ENCODE measurements at regions not wholly inside any gene's neighbourhood (a gene's known extent, or its start where the extent isn't known, plus 50 kb on each side); places are given as distances from the start of the nearest gene placed in this dataset.

- Histone ChIP-seq H3K4me3 (ENCODE audit: low read length) (no peak overlapping the region), H3K4me2 (ENCODE audit: low read length) (no peak overlapping the region), H3K36me3 (ENCODE audit: control insufficient read depth, low read length) (no peaks in the 10 kb centered on the region), H3K79me2 (ENCODE audit: control insufficient read depth, low read length) (no peaks in the 10 kb centered on the region), H3K4me1 (ENCODE audit: control insufficient read depth, low read length) (no peaks in the 10 kb centered on the region), H3F3A (ENCODE audit: control insufficient read depth, insufficient read depth) (no peaks in the 10 kb centered on the region), H3K27ac (ENCODE audit: low read depth, low read length) (no peak overlapping the region), H3K9me3 (ENCODE audit: control insufficient read depth, insufficient read depth, low read length) (no peaks in the 10 kb centered on the region), H4K20me1 (ENCODE audit: control insufficient read depth, insufficient read depth, low read depth, low read length) (no peaks in the 10 kb centered on the region), H3K27me3 (ENCODE audit: control insufficient read depth, low read length) (peaks cover 9% of the 10 kb centered on the region), H3K9me2 (replicated peaks; ENCODE audit: control insufficient read depth, low read length) (no peaks in the 10 kb centered on the region)
- TF ChIP-seq CTCF (IDR thresholded peaks at IDR 0.05; ENCODE audit: low read depth, low read length, poor library complexity, severe bottlenecking) (no peak), EZH2phosphoT487 (IDR thresholded peaks at IDR 0.05; ENCODE audit: borderline replicate concordance, low read length) (no peak)
Measured at GRCh38 chr15:88976656-88977055, 63.5 kb upstream of the MFGE8 start.

GRCh38 chr15:88979674-88980073 is 66.5 kb upstream of the MFGE8 start:
- H3K9me2 ChIP-seq (replicated peaks; ENCODE audit: control insufficient read depth, low read length), result no peaks in the 10 kb centered on the region
- no peaks in the 10 kb centered on the region for H3F3A ChIP-seq (ENCODE audit: control insufficient read depth, insufficient read depth)
- H3K4me1 ChIP-seq (ENCODE audit: control insufficient read depth, low read length), result peaks cover 7% of the 10 kb centered on the region
- no peaks in the 10 kb centered on the region for H4K20me1 ChIP-seq (ENCODE audit: control insufficient read depth, insufficient read depth, low read depth, low read length)
- no peak overlapping the region for H3K4me2 ChIP-seq (ENCODE audit: low read length)
- peaks cover 9% of the 10 kb centered on the region for H3K27me3 ChIP-seq (ENCODE audit: control insufficient read depth, low read length)
- H3K79me2 ChIP-seq (ENCODE audit: control insufficient read depth, low read length), result no peaks in the 10 kb centered on the region
- no peaks in the 10 kb centered on the region for H3K36me3 ChIP-seq (ENCODE audit: control insufficient read depth, low read length)
- H3K9me3 ChIP-seq (ENCODE audit: control insufficient read depth, insufficient read depth, low read length), result no peaks in the 10 kb centered on the region
- no peak for TF ChIP-seq EZH2phosphoT487 (IDR thresholded peaks at IDR 0.05; ENCODE audit: borderline replicate concordance, low read length)
- no peak for TF ChIP-seq CTCF (IDR thresholded peaks at IDR 0.05; ENCODE audit: low read depth, low read length, poor library complexity, severe bottlenecking)
- no peak overlapping the region for H3K4me3 ChIP-seq (ENCODE audit: low read length)
- no peak overlapping the region for H3K27ac ChIP-seq (ENCODE audit: low read depth, low read length)

GRCh38 chr15:88980498-88980897 is 67.3 kb upstream of the MFGE8 start:
- Histone ChIP-seq H4K20me1 (ENCODE audit: control insufficient read depth, insufficient read depth, low read depth, low read length) (no peaks in the 10 kb centered on the region), H3F3A (ENCODE audit: control insufficient read depth, insufficient read depth) (no peaks in the 10 kb centered on the region), H3K27me3 (ENCODE audit: control insufficient read depth, low read length) (peaks cover 9% of the 10 kb centered on the region), H3K4me3 (ENCODE audit: low read length) (no peak overlapping the region), H3K4me2 (ENCODE audit: low read length) (no peak overlapping the region), H3K9me2 (replicated peaks; ENCODE audit: control insufficient read depth, low read length) (no peaks in the 10 kb centered on the region), H3K4me1 (ENCODE audit: control insufficient read depth, low read length) (peaks cover 7% of the 10 kb centered on the region), H3K27ac (ENCODE audit: low read depth, low read length) (no peak overlapping the region), H3K79me2 (ENCODE audit: control insufficient read depth, low read length) (no peaks in the 10 kb centered on the region), H3K9me3 (ENCODE audit: control insufficient read depth, insufficient read depth, low read length) (no peaks in the 10 kb centered on the region), H3K36me3 (ENCODE audit: control insufficient read depth, low read length) (no peaks in the 10 kb centered on the region)
- TF ChIP-seq EZH2phosphoT487 (IDR thresholded peaks at IDR 0.05; ENCODE audit: borderline replicate concordance, low read length) (no peak), CTCF (IDR thresholded peaks at IDR 0.05; ENCODE audit: low read depth, low read length, poor library complexity, severe bottlenecking) (no peak)

Data from DOHH2 (cell line).